ENCODE measurements at regions not wholly inside any gene's neighbourhood (a gene's known extent, or its start where the extent isn't known, plus 50 kb on each side); places are given as distances from the start of the nearest gene placed in this dataset.

DNA sequence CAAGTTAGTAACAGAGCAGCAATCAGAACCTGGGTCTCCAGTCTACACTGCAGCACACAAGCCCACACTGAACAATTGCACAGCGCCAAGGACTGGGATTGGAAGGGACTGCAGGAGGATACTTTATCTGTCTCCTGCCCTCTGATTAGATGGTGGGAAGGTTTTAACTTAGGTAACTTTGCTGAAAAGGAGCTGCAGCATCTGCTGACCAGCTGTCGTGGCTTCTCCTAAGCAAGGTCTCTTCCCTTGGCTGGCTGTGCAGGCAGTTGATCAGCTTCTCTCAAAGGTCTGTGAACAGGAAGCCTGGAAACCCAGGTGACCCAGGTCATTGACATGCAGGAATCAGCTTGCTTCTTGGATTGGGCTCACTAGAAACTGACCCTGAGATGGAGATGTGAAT is 82.4 kb downstream of the ISX start:
- TF ChIP-seq BACH1 (IDR thresholded peaks at IDR 0.05; ENCODE audit: low read length) (no peak), RAD21 (IDR thresholded peaks at IDR 0.05 in 1 of 2, conservative IDR thresholded peaks at IDR 0.05 in 1 of 2; ENCODE audit: low read depth in 2 of 2, low read length in 2 of 2) (no peak), SUZ12 (IDR thresholded peaks at IDR 0.05; ENCODE audit: low read length) (no peak)
- CTCF ChIA-PET (ENCODE audit: partially characterized antibody): interaction anchor here (0.7 to 3.1 kb wide), 14 partner anchors 8 to 737 kb away, joined by 3 to 21 read pairs (median 5); no protein-coding TSS in a partner anchor

More for the DNA sequence above, 82.4 kb downstream of the ISX start:
- H3K27ac ChIP-seq (ENCODE audit: low read depth, low read length): no peak overlapping the region
- H2BK120ac ChIP-seq (replicated peaks; ENCODE audit: low read depth, low read length): no peak overlapping the region
- no peak overlapping the region for H3K56ac ChIP-seq (replicated peaks; ENCODE audit: insufficient read length, low read depth, low read length)
- 0 out of 7 replicates have a peak, but pooled peaks cover 0 to 4% (median 0%) of the 10 kb centered on the region in 4 experiments for H3K27me3 ChIP-seq (replicated peaks in 1 of 4; ENCODE audit: control insufficient read depth in 3 of 4, extremely low read depth in 1 of 4, insufficient read depth in 3 of 4, low read length in 3 of 4)
- no peaks in the 10 kb centered on the region for H3K9me3 ChIP-seq (ENCODE audit: insufficient read depth in 2 of 2, low read depth in 1 of 2, low read length in 1 of 2)
- H4K8ac ChIP-seq (ENCODE audit: extremely low read depth, insufficient read depth, low read length): no peak overlapping the region
- no peak overlapping the region for H3K23ac ChIP-seq (ENCODE audit: insufficient read length)
- 0 out of 2 replicates have a peak overlapping the region, but pooled peaks have one; percentile 60 for H2AFZ ChIP-seq (ENCODE audit: low read length)
- H3K4me1 ChIP-seq (replicated peaks in 1 of 4; ENCODE audit: control insufficient read depth in 3 of 4, insufficient read depth in 4 of 4, low read length in 3 of 4): peaks cover 0 to 3% (median 1%) of the 10 kb centered on the region in 4 experiments; a peak in 4 of 7 replicates
- H3K36me3 ChIP-seq (ENCODE audit: control insufficient read depth in 2 of 4, insufficient read depth in 4 of 4, low read length in 3 of 4): no peaks in the 10 kb centered on the region
- H3K14ac ChIP-seq (ENCODE audit: insufficient read length): no peak overlapping the region
- no peak overlapping the region for H3K4me2 ChIP-seq (ENCODE audit: insufficient read depth in 1 of 2, low read depth in 2 of 2, low read length in 2 of 2)
- no peak for DNase-seq (ENCODE audit: low read depth in 1 of 2, low spot score in 2 of 2)
- FAIRE-seq: no peak
- no peaks in the 10 kb centered on the region for H3K23me2 ChIP-seq (ENCODE audit: low read depth, low read length)
- no peak overlapping the region for H3K9ac ChIP-seq (replicated peaks in 1 of 4; ENCODE audit: extremely low read depth in 1 of 4, low read depth in 3 of 4, low read length in 3 of 4)
- H2BK20ac ChIP-seq (ENCODE audit: low read length): 0 out of 2 replicates have a peak overlapping the region, but pooled peaks have one; percentile 56
- H2BK15ac ChIP-seq (ENCODE audit: low read length): no peak overlapping the region
- no peak overlapping the region for H3K18ac ChIP-seq (ENCODE audit: extremely low read depth, low read length)
- no peaks in the 10 kb centered on the region for H3K79me2 ChIP-seq (ENCODE audit: control insufficient read depth in 1 of 2, insufficient read depth in 2 of 2, low read length in 2 of 2)
- no peak overlapping the region for H4K91ac ChIP-seq (replicated peaks; ENCODE audit: insufficient read length, low read length)
- H4K5ac ChIP-seq (ENCODE audit: insufficient read length, low read depth, low read length): no peak overlapping the region
- POLR2A ChIA-PET (ENCODE audit: partially characterized antibody): no interaction called here
- no peak overlapping the region for H3K4ac ChIP-seq (replicated peaks; ENCODE audit: insufficient read length, low read depth, low read length)
- 91% methylated on average over 2 of the region's 2 CpGs; no CpG with 5 or more reads in 1 of the 2 experiments for WGBS, 2 experiments (ENCODE audit: extremely low coverage in 1 of 2, insufficient coverage in 1 of 2, insufficient read length in 1 of 2, insufficient replicate concordance in 2 of 2, low coverage in 1 of 2, low lambda C conversion rate in 2 of 2, missing lambda C conversion rate in 1 of 2)
- H2BK12ac ChIP-seq (ENCODE audit: low read depth, low read length): no peak overlapping the region
- H4K20me1 ChIP-seq (replicated peaks in 1 of 2; ENCODE audit: control insufficient read depth in 1 of 2, insufficient read depth in 2 of 2, low read length in 2 of 2): no peaks in the 10 kb centered on the region
- H2AK5ac ChIP-seq (ENCODE audit: low read depth, low read length): no peak overlapping the region
- H2BK5ac ChIP-seq (ENCODE audit: low read depth, low read length): no peak overlapping the region
- no peak overlapping the region for H3K4me3 ChIP-seq (ENCODE audit: extremely low read depth in 1 of 4, insufficient read depth in 2 of 4, low read depth in 3 of 4, low read length in 4 of 4)
- no peaks in the 10 kb centered on the region for H3K79me1 ChIP-seq (ENCODE audit: low read depth, low read length)

Data from H1 (cell line).